Right kidney (tissue), 1 donor: ENCODE measurements at regions not wholly inside any gene's neighbourhood (a gene's known extent, or its start where the extent isn't known, plus 50 kb on each side); places are given as distances from the start of the nearest gene placed in this dataset.
"Not testable (repeated sequence)": the region's sequence is repeated elsewhere in the genome, so short reads cannot be mapped to it uniquely, and the experiment has no call there.

Source experiments
- DNase-seq: peaks from one replicate; pipeline ENCODE4 v3.0.0-alpha.2; 2016

DNA sequence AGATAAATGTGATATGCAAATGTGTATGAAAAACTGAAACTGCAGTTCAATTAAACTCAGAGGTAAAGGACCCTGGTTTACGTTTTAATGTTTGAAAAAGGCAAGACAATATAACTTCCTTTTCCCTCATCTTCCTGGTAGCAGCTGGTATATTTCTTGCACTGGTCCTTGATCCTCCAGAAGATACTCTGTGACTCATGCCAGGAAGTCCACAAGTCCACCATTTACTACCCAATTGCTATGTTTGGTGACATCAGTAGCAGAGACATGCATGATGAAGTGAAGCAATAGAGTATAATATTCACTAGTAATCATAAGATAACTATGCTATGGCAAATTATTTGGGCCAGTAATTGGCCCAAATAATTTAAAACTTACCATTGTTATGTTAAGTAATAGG is 774.5 kb upstream of the NEGR1 start:
- no peak for DNase-seq

DNA sequence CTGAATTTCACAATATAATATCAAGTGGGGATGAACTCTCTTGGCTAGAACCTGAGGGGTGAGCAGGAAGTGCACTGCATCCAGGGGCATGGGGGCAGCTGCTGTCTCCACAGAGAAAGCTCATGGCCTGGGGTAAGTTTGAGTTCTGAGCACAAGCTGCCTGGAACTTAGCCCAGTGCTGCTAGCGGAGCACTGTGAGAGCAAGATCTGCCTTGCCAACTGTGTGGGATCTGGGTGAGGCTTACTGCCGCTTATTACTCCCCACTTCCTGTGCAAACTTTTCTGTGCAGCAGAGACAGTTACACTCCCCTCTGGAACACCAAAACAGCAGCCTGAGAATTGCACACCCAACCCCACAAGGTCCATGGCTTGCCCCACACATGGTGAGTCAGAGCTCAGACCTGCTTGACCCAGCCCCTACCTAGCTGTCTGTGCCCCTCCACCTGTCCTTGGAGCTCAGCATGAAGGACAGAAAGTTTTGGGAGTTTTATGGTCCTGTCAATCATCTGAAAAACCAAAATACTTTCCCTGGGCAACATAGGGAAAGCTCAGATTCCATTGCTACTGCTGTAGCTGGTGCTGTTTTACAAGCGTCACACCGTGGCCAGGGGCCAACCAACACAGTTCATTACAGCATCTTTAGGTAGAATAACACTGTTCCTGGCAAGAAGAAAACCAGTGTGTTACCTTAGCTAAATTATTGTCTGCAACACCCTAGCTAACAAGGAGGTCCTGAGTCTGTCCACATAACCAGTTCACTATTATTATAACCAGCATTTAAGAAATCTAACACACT is 762.1 kb upstream of the NEGR1 start:
- no peak for DNase-seq

DNA sequence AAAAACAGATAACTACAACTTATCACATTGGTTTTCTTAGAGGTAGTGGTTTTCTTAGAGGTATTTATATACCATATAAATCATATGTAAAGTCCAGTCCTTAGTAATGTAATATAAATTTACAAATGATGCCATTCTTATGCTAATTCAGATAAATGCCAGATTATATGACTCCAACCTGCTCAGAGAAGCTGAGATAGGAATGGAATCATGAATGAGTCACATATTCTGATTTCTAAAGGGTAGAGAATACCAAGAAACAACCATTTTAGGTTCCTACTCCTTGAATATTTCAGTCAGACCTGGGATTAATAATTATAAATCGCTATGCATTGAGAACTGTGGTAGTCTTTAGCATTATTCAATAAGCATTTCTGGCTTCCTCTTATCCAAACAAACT is 760.1 kb upstream of the NEGR1 start:
- no peak for DNase-seq

DNA sequence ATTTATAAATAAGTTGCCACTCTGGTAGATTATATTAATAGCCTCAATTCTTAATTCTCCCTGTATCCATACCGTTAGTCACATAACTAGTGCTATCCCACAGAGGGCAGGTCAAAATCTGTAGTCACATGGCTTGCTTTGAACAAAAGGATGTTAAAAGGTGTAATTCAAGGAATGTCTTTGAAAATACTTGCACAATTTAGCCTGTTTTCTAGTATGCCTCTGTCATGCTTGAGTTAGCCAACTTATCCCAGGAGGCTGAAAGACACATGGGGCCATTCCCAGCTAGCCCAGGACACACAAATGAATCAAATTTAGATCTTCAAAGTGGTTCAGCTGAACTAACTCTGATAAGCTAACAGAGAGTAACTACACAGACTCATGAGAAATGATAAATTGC is 758.5 kb upstream of the NEGR1 start:
- DNase-seq: no peak

DNA sequence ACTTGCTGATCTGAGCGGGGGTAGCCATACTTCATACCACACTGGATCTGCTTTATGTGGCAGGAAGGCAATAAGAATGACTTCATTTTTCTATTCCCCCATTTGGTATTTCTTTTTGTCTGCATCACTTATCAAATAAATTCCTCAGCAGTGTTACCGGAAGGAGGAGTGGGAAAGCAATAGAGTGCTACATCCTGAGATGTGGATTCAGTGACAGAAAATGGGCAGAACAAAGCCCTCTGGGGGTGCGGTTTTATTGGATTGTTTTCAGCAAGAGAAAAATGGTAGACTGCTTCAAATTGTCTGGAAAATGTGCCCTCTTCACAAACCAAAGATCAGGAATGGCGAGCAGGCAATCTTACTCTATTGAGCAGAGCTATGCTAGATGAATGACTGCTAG is 751.9 kb upstream of the NEGR1 start:
- DNase-seq: no peak

DNA sequence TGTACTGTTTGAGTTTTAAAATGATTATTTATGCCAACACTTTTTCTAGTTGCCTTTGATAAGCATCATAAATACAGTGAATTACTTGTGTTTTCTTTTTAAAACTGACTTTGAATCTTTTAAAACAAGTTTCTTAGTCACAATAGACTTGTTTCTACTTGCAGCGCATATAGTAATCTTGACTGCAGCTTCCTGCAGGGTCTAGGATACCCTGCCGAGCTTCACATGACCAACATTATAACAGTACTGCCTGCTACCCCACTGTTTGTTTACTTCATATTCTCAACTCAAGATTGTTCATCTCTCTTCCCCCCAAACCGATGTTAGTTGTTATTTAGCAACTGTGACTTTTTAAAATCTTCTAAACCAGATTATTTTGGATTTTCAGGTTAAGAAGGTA is 751.3 kb upstream of the NEGR1 start:
- DNase-seq: no peak

DNA sequence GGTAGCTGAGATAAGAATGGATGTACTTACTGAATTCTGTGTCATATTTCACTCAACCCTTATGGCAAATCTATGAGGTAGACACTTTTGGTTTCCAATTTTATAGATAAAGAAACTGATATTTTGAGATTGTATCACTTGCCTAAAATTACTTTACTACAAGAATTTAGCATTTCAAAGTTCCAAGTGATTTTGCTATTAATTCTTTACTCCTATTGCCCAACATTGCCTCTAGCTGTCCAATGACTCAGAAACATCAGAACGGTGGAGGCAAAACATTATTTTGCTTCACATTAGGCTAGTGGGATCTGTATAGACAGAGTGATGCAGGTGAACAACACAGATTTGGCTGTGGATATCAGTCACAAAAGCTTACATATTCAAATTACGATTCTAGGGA is 747.2 kb upstream of the NEGR1 start:
- no peak for DNase-seq

DNA sequence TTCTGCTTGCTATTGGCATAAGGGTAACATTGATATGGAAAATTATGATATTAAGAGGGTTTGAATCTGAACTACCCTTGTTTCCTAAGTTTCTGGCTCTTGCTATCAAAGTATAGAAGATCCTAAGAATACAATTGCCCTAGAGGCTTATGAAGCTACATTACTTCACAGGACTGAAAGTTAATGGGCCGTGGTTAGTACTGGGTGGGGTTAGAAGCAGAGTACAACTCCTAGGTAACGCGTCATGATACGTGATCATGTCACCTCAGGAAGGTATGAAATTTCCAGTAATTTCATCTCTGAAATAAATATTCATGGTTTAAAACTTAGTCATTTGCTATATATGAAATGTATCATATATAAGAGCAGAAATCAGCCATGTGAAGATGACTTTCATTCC is 743.8 kb upstream of the NEGR1 start:
- DNase-seq: no peak

DNA sequence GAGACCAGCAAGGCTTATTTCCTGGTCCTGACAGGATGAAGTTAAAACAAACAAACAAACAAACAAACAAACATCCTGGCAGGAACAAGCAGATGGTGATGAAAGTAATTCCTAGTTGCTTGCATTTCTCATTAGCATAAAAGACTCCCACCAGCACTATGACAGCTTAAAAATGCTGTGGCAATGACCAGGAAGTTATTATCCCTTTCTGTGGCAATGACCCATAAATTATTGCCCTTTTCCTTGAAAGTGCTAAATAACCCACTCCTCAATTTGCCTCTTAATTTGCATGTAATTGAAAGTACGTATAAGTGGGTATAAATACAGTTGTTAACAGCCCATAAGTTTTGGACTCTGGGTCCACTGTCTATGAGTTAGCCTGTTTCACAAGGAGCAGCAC is 727.6 kb upstream of the NEGR1 start:
- DNase-seq: no peak

DNA sequence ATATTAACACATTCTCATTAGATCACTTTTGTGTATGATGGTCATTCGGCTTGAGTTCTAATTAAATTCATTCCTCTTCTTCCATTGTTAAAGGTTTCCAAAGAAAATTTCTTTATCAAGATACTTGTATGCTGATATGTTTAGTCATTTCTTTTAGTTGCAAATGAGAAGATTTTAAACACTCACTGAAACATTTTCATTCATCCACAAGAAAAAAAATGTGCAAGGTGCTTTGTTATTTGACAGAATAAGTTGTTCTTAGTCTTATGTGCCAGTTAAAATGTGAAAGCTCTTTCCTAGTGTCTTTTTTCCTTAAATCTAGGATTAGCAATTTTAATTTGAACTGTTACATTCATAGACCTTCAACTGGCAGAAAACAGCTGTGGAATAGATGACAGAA is 727.0 kb upstream of the NEGR1 start:
- DNase-seq: no peak

DNA sequence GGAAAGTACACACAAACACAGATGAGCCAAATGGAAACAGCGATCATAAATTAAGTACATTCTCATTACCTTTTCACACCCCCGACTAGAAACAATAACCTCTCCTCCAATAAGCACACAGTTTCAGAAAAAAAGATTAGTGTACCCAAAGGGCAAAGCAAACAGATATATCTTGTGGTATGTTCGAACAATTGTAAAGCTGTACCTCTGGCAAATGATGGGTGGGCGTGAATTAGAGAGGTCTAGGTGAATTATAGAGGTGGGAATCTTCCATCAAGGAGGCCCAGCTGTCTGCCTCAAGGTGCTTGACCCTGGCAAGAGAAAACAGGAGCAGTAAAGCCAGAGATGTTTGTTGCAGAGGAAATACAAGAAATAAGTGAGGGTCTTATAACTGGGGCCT is 715.3 kb upstream of the NEGR1 start:
- DNase-seq: no peak

DNA sequence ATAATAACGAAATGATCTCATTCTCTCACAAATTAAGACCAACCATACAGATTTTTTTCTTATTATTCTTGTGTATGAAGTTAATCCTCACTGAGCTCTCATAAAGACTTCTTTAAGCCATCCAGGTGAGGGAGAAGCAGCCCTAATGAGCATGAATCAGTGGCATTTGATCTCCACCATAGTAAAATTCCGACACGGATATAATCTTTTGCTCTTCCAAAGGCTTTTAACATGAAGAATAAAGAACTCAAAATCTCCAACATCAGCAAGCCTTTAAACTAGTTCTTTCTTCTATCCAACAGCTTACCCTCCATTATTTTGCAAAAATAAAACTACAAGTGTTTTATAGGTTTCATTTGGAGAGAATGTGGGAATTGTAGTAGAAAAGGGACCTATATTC is 714.7 kb upstream of the NEGR1 start:
- no peak for DNase-seq

DNA sequence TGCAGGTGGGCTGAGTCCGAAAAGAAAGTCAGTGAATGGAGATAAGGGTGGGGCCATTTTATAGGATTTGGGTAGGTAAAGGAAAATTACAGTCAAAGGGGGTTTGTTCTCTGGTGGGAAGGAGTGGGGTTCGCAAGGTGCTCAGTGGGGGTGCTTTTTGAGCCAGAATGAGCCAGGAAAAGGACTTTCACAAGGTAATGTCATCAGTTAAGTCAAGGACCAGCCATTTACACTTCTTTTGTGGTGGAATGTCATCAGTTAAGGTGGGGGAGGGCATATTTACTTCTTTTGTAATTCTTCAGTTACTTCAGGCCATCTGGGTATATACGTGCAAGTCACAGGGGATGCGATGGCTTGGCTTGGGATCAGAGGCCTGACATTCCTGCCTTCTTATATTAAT is 705.5 kb upstream of the NEGR1 start:
- not testable (repeated sequence) for DNase-seq

DNA sequence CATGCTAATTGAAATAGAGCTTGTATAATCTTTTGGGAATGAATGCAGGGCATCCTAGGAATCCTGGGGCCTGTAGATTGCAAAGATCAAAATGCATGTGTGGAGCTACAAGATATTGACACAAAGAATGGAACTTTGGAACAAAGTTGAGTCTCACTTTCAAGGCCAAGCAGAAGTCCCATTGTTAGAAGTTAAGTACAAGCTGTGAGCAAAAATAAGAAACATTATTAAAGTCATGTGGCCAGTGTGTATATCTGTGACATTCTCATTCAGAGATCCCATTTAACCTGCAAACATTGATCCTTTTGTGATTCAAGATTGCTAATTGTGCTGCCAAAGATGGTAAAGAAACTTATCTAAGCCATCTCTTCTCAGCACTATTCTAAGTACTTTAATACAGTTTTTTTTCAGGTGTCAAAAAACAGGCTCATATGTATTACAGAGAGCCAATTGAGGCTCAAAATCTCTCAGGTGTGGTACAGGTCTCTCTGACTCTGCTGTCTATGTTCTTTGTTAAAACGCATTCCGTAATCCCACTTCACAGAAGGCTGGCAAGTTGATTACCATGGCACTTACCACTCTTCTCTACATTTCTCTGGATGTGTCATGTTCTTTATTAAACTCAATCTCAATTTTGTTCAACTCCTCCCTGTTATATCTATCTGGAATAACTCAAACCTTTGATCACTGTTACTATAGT is 704.4 kb upstream of the NEGR1 start:
- DNase-seq: no peak

DNA sequence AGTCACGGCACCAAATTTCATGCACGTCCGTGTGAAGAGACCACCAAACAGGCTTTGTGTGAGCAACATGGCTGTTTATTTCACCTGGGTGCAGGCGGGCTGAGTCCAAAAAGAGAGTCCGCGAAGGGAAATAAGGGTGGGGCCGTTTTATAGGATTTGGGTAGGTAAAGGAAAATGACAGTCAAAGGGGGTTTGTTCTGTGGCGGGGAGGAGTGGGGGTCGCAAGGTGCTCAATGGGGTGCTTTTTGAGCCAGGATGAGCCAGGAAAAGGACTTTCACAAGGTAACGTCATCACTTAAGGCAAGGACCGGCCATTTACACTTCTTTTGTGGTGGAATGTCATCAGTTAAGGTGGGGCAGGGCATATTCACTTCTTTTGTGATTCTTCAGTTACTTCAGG is 702.7 kb upstream of the NEGR1 start:
- not testable (repeated sequence) for DNase-seq

DNA sequence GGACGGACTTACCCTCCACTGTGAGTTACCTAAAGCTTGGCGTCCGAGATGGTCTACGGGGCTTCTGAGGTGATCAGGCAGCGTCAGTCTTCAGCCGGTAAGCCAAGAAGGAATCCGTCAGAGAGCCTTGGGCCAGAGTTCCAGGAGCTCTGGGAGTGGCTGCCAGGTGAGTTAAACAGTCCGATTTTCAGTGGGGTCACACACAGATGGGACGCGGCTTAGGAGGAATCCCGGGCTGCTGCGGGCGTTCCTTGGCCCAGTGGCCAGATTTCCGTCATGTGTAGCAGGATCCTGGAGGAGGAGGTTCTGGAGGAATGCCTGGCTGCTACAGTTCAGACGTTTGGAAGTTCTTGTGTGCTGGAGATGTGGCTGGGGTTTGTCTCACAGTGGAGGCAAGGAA is 700.7 kb upstream of the NEGR1 start:
- DNase-seq: not testable (repeated sequence)

DNA sequence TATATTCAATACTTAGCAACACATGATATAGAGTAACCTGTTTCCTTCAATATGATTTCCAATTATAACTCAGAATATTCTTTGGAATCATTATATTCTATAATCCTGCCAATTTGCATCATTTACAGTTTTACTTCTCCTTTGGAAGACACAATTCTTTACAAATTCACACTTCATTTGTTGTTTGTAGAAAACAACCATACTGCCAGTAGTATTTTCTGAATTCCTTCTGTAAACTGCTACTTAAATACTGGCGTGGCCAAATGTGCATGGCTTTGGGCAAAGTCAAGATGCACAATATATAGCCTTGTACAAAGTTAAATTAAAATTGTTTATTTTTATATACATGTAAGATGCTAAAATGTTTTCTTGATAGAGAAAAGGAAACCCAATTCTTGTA is 687.1 kb upstream of the NEGR1 start:
- no peak for DNase-seq

DNA sequence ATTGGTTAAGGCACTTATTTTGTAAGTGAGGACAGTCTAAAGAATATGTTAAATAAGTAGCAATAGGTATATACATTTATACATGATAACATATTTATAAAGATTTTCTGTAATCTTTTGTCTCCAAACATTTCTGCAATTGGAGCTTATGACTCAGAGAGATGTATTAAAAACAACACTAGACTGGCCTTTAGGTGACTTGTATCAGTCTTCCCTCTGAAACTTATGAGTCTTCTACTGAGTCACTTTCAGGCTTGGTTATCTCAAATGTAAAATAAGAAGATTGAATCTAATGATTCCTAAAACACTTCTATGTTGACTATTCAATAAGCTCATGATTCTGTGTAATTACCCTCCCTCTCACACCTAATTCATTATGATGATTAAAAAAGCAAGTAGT is 672.6 kb upstream of the NEGR1 start:
- no peak for DNase-seq

DNA sequence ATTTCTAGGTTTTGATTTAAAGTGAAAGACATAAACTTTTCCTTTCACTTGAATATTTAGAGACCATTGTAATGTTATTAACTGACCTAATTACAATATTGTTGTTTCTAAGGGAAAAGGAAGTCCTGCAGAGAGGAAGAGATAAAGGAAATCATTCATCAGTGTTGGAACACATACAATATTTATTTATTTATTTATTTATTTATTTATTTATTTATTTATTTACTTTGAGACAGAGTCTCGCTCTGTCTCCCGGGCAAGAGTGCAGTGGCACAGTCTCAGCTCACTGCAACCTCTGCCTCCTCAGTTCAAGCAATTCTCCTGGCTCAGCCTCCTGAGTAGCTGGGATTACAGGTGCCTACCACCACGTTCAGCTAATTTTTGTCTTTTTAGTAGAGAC is 668.6 kb upstream of the NEGR1 start:
- DNase-seq: not testable (repeated sequence)

DNA sequence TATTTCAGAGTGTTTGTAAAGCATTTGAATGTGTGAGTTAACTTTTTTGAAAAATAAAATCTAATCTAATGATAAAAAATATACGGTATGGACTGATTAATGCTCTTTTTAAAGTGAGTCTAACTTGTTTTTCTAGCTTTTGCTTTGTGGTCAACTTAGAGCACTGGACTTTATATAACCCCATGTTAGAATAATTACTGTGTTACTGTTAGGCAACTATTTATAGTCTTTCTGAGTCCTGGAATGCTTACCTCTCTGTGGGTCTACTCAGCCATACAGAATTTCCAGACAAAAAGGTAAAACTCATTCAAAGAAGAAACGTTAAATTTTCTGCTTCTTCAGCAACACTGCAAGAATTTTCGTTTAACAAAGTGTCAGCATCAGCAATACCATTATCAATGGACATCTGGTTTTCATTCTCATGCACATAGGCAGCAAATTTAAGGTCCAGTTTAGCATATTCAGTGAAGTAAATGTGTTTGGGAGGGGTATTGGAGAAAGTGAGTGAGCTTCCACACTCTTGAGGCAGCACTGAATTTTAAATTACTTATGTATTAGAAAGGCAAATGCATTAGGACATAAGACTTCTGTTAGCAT is 664.7 kb upstream of the NEGR1 start:
- no peak for DNase-seq

DNA sequence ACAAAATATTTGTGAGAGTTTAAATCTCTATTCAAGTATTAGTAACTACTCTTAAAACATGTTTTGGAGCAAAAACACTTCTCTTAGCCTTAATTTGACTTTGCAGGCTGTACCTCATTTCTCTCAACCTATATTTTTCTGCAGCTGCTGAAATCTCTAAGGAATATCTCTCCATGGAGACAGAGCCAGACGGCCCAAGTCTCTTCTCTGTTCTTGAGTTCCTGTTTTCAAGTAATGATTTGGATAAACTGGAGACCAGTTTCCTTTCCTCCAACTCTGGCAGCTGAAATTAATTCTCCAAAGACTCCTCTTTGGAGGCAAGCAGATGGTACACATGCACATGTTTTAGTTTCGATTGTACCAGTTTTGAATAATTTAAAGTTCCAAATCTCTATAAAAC is 659.7 kb upstream of the NEGR1 start:
- no peak for DNase-seq

DNA sequence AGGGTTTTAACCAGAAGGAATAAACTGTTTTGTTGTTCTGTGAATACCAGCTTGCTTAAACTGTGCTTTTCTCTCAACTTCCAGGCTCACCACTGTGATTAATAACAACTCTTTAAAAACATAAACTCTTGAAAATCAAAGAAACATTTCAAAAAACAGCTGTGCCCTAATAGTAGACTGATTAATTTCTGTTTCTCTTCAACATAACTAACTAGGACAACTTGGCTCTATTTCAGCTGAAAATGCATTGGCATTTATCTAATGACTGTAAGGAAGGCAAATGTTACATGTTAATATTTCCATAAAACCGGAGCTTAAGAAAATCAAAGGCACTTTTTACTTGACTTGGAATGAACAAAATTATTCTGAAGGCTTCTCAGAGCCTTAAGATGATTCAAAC is 656.1 kb upstream of the NEGR1 start:
- DNase-seq: no peak

DNA sequence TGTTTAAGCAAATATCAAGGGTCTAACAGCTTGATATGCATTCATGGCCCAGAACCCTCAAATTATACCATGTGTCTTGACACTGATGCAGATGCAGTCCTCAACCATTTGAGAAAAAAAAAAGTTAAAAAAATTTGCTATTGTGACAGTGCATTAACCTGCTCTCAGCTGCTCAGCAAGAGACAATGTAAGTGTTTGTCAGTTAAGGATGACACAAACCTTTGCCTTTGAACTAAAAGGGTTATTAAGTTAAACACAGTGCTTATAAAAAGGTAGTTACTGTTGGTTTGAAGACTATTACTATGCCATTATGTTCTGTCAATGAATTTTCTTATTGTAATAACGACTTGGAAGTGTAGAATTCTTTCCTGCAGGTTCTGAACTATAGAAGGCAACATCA is 655.6 kb upstream of the NEGR1 start:
- no peak for DNase-seq

DNA sequence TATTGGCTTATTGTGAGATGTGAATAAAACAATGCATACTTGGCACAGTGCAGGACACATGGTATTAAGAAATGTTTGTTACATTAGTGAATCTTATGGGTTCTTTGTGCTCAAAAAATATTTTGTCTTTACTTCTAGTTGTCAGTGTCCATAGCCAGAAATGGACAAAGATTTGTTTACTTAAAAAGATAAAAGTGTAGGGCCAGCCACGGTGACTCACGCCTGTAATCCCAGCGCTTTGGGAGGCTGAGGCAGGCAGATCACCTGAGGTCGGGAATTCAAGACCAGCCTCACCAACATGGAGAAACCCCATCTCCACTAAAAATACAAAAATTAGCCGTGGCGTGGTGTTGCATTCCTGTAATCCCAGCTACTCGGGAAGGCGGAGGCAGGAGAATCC is 654.6 kb upstream of the NEGR1 start:
- DNase-seq: no peak
